NK-92 treated with Interleukin-12 subunit alpha and Interleukin-12 subunit beta, amount 100 ng/mL, for 24 hours (cell line): ENCODE measurements at regions not wholly inside any gene's neighbourhood (a gene's known extent, or its start where the extent isn't known, plus 50 kb on each side); places are given as distances from the start of the nearest gene placed in this dataset.
"Not testable (repeated sequence)": the region's sequence is repeated elsewhere in the genome, so short reads cannot be mapped to it uniquely, and the experiment has no call there.

Experiments used
- DNase-seq: peaks from one replicate; lab custom pipeline; 2025; lab: John Stamatoyannopoulos, UW

GRCh38 chr9:74006935-74007334 is 490.2 kb upstream of the RORB start:
- no peak for DNase-seq

- no peak for DNase-seq
These were observed 489.3 kb upstream of the RORB start for GRCh38 chr9:74007833-74008232.

GRCh38 chr9:74016004-74016403 is 481.1 kb upstream of the RORB start:
- no peak for DNase-seq

- no peak for DNase-seq
These were observed 471.7 kb upstream of the RORB start for GRCh38 chr9:74025402-74025925.

GRCh38 chr9:74032421-74032820 is 464.7 kb upstream of the RORB start:
- no peak for DNase-seq

GRCh38 chr9:74035786-74036185 is 461.3 kb upstream of the RORB start:
- no peak for DNase-seq

GRCh38 chr9:74036549-74037231 is 460.4 kb upstream of the RORB start:
- no peak for DNase-seq

GRCh38 chr9:74037274-74037673 is 459.9 kb upstream of the RORB start:
- DNase-seq: no peak

- DNase-seq: no peak
These were observed 455.5 kb upstream of the RORB start for GRCh38 chr9:74041588-74041987.

- DNase-seq: no peak
These were observed 452.3 kb upstream of the RORB start for GRCh38 chr9:74044844-74045243.

GRCh38 chr9:74056023-74056422 is 441.1 kb upstream of the RORB start:
- DNase-seq: no peak

- not testable (repeated sequence) for DNase-seq
These were observed 440.1 kb upstream of the RORB start for GRCh38 chr9:74057051-74057450.

GRCh38 chr9:74064702-74065101 is 432.4 kb upstream of the RORB start:
- no peak for DNase-seq

- DNase-seq: no peak
These were observed 431.0 kb upstream of the RORB start for GRCh38 chr9:74066128-74066527.

GRCh38 chr9:74066605-74067004 is 430.5 kb upstream of the RORB start:
- no peak for DNase-seq

- no peak for DNase-seq
These were observed 425.6 kb upstream of the RORB start for GRCh38 chr9:74071502-74071901.

- no peak for DNase-seq
These were observed 423.2 kb upstream of the RORB start for GRCh38 chr9:74073897-74074296.

GRCh38 chr9:74078647-74079046 is 418.5 kb upstream of the RORB start:
- DNase-seq: no peak

- not testable (repeated sequence) for DNase-seq
These were observed 416.5 kb upstream of the RORB start for GRCh38 chr9:74080652-74081051.

- DNase-seq: no peak
These were observed 413.3 kb upstream of the RORB start for GRCh38 chr9:74083681-74084433.

- not testable (repeated sequence) for DNase-seq
These were observed 411.6 kb upstream of the RORB start for GRCh38 chr9:74085384-74086037.

- not testable (repeated sequence) for DNase-seq
These were observed 406.2 kb upstream of the RORB start for GRCh38 chr9:74090921-74091320.

- DNase-seq: no peak
These were observed 404.7 kb upstream of the RORB start for GRCh38 chr9:74092491-74092834.
